ENCODE measurements at regions not wholly inside any gene's neighbourhood (a gene's known extent, or its start where the extent isn't known, plus 50 kb on each side); places are given as distances from the start of the nearest gene placed in this dataset.

DNA sequence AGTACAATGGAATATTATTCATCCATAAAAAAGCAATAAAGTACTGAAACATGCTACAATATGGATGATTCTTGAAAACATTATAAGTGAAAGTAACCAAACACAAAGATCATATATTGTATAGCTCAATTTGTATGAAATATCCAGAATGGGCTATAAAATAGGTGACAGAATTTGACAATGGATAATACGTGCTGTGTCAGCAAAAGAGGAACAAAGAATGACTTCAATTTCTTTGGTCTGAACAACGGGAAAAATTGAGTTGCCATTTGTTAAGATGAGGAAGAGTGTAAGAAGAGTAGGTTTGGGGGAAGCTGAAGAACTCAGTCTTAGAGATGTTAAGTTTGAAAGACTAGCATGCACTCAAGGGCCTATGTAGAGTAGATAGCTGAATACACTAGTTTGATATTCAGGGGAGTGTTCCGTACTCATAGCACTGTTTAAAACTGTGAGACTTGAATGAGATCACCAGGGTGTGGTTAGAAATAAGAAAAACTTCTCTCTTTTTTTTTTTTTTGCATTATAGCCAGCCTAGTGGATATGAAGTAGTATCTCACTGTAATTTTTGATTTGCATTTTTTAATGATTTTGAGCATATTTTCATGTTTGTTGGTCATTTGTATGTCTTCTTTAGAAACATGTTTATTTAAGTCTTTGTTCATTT, 213.6 kb downstream of the NR4A2 start:
- H3K27ac ChIP-seq (ENCODE audit: poor library complexity, severe bottlenecking), result no peak overlapping the region
- TF ChIP-seq, protein P1, sequence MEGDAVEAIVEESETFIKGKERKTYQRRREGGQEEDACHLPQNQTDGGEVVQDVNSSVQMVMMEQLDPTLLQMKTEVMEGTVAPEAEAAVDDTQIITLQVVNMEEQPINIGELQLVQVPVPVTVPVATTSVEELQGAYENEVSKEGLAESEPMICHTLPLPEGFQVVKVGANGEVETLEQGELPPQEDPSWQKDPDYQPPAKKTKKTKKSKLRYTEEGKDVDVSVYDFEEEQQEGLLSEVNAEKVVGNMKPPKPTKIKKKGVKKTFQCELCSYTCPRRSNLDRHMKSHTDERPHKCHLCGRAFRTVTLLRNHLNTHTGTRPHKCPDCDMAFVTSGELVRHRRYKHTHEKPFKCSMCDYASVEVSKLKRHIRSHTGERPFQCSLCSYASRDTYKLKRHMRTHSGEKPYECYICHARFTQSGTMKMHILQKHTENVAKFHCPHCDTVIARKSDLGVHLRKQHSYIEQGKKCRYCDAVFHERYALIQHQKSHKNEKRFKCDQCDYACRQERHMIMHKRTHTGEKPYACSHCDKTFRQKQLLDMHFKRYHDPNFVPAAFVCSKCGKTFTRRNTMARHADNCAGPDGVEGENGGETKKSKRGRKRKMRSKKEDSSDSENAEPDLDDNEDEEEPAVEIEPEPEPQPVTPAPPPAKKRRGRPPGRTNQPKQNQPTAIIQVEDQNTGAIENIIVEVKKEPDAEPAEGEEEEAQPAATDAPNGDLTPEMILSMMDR (IDR thresholded peaks at IDR 0.05; ENCODE audit: poor library complexity, severe bottlenecking), result no peak
- peaks cover 2% of the 10 kb centered on the region for H3K27me3 ChIP-seq (ENCODE audit: insufficient read depth, poor library complexity, severe bottlenecking)
- no peak for ATAC-seq (ENCODE audit: low read depth)
- H3K4me1 ChIP-seq (ENCODE audit: insufficient read depth, poor library complexity, severe bottlenecking), result no peaks in the 10 kb centered on the region
- DNase-seq (ENCODE audit: low spot score), result no peak
- no peaks in the 10 kb centered on the region for H3K36me3 ChIP-seq (ENCODE audit: low read depth)
- H3K4me3 ChIP-seq (ENCODE audit: severe bottlenecking), result no peak overlapping the region
- H3K9me3 ChIP-seq (ENCODE audit: severe bottlenecking), result no peaks in the 10 kb centered on the region

DNA sequence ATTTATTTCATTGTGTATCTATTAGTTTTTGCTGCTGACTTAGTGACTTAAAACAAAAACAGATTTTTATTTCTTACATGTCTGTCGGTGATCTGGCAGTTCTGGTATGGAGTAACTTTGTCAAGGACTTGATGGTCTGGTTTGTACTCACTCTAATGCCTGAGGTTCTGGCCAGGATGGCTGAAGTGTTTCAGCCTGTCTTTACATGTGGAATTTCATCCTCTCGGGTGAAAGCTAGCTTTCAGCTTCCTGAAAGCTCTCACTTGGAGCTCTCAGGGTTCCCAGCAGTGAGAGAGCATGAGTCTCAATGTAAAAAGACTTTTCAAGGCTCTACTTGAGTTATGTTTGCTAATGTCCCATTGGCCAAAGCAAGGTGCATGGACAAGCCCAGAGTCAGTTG, 216.4 kb downstream of the NR4A2 start:
- ATAC-seq (ENCODE audit: low read depth), result no peak
- Histone ChIP-seq H3K9me3 (ENCODE audit: severe bottlenecking) (no peaks in the 10 kb centered on the region), H3K36me3 (ENCODE audit: low read depth) (no peaks in the 10 kb centered on the region), H3K4me3 (ENCODE audit: severe bottlenecking) (no peak overlapping the region), H3K27ac (ENCODE audit: poor library complexity, severe bottlenecking) (no peak overlapping the region), H3K4me1 (ENCODE audit: insufficient read depth, poor library complexity, severe bottlenecking) (no peaks in the 10 kb centered on the region), H3K27me3 (ENCODE audit: insufficient read depth, poor library complexity, severe bottlenecking) (peaks cover 2% of the 10 kb centered on the region)
- TF ChIP-seq, protein P1 (IDR thresholded peaks at IDR 0.05; ENCODE audit: poor library complexity, severe bottlenecking), result no peak
- DNase-seq (ENCODE audit: low spot score), result no peak

DNA sequence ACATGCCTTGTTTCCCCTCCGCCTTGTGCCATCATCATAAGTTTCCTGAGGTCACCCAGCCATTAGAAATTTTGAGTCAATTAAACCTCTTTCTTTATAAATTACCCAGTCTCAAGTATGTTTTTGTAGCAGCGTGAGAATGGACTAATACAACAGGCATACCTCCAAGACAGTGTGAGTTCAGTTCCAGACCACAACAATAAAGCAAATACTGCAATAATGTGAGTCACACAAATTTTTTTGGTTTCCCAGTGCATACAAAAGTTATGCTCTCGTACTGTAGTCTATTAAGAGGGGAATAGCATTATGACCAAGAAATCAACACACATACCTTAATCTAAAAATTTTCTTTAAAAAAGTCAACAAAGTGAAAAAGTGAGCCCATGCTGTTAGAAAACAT, 217.2 kb downstream of the NR4A2 start:
- TF ChIP-seq, protein P1 (IDR thresholded peaks at IDR 0.05; ENCODE audit: poor library complexity, severe bottlenecking), result no peak
- peak; percentile 81 for ATAC-seq (ENCODE audit: low read depth)

DNA sequence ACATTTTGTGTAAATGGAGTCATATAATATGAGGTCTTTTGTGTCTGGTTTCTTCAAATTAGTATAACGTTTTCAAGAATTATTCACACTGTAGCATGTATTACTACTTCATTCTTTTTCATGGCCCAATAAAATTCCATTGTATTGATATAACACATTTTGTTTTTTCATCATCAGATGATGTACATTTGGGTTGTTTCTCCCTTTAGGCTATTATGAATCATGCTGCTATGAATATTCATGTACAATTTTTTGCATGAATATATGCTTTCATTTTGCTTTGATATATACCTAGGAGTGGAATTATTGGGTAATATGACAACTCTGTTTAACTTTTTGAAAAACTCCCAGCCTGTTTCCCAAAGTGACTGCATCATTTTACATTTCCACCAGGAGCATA, 220.2 kb downstream of the NR4A2 start:
- H3K4me1 ChIP-seq (ENCODE audit: insufficient read depth, poor library complexity, severe bottlenecking), result no peaks in the 10 kb centered on the region
- ATAC-seq (ENCODE audit: low read depth) (no peak), DNase-seq (ENCODE audit: low spot score) (no peak)
- H3K4me3 ChIP-seq (ENCODE audit: severe bottlenecking), result no peak overlapping the region
- no peaks in the 10 kb centered on the region for H3K36me3 ChIP-seq (ENCODE audit: low read depth)
- no peak overlapping the region for H3K27ac ChIP-seq (ENCODE audit: poor library complexity, severe bottlenecking)
- no peaks in the 10 kb centered on the region for H3K9me3 ChIP-seq (ENCODE audit: severe bottlenecking)
- TF ChIP-seq, protein P1 (IDR thresholded peaks at IDR 0.05; ENCODE audit: poor library complexity, severe bottlenecking), result no peak
- H3K27me3 ChIP-seq (ENCODE audit: insufficient read depth, poor library complexity, severe bottlenecking), result no peaks in the 10 kb centered on the region

More for the DNA sequence above, 217.2 kb downstream of the NR4A2 start:
- Histone ChIP-seq H3K9me3 (ENCODE audit: severe bottlenecking) (no peaks in the 10 kb centered on the region), H3K4me1 (ENCODE audit: insufficient read depth, poor library complexity, severe bottlenecking) (no peaks in the 10 kb centered on the region), H3K27ac (ENCODE audit: poor library complexity, severe bottlenecking) (no peak overlapping the region), H3K27me3 (ENCODE audit: insufficient read depth, poor library complexity, severe bottlenecking) (peaks cover 2% of the 10 kb centered on the region), H3K36me3 (ENCODE audit: low read depth) (no peaks in the 10 kb centered on the region), H3K4me3 (ENCODE audit: severe bottlenecking) (no peak overlapping the region)
- DNase-seq (ENCODE audit: low spot score), result no peak

DNA sequence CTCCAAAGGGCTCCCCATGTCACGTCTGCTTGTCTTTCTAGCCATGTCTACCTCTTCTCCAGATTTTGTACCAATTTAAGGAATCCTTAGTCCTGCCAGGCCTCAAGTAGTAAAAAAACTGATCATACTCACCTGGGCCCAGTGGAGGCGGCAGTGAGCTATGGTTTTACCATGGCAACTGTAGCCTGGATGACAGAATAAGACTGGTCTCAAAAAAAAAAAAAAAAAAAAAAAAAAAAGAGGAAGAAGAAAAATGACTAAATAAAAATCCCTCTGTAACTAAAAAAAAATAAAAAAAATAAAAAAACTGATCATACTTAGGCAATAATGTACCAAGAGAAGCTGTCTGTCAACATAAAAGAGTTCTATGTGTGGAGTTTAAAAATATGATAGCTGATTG, 221.6 kb downstream of the NR4A2 start:
- Histone ChIP-seq H3K27ac (ENCODE audit: poor library complexity, severe bottlenecking) (no peak overlapping the region), H3K4me3 (ENCODE audit: severe bottlenecking) (no peak overlapping the region), H3K4me1 (ENCODE audit: insufficient read depth, poor library complexity, severe bottlenecking) (no peaks in the 10 kb centered on the region), H3K27me3 (ENCODE audit: insufficient read depth, poor library complexity, severe bottlenecking) (no peaks in the 10 kb centered on the region), H3K9me3 (ENCODE audit: severe bottlenecking) (no peaks in the 10 kb centered on the region), H3K36me3 (ENCODE audit: low read depth) (no peaks in the 10 kb centered on the region)
- no peak for DNase-seq (ENCODE audit: low spot score)
- TF ChIP-seq, protein P1 (IDR thresholded peaks at IDR 0.05; ENCODE audit: poor library complexity, severe bottlenecking), result no peak
- no peak for ATAC-seq (ENCODE audit: low read depth)
